ENCODE measurements at regions not wholly inside any gene's neighbourhood (a gene's known extent, or its start where the extent isn't known, plus 50 kb on each side); places are given as distances from the start of the nearest gene placed in this dataset.
A peak's percentile ranks its signal among the peaks of the same experiment; 100 is the strongest.

GRCh38 chr20:12570371-12570770, 438.4 kb upstream of the SPTLC3 start (continued):
- TF ChIP-seq CEBPB (IDR thresholded peaks at IDR 0.05; ENCODE audit: low read depth, low read length) (no peak), YY1 (IDR thresholded peaks at IDR 0.05; ENCODE audit: low read depth, low read length) (peak; percentile 93), HDAC2 (IDR thresholded peaks at IDR 0.05; ENCODE audit: borderline replicate concordance in 1 of 2, low read depth in 2 of 2, low read length in 2 of 2) (no peak), TCF12 (IDR thresholded peaks at IDR 0.05; ENCODE audit: low read depth, low read length) (no peak), E2F6 (IDR thresholded peaks at IDR 0.05) (peak; percentile 69; the same call in 1 of the 2 replicates), RAD21 (IDR thresholded peaks at IDR 0.05 in 1 of 2, conservative IDR thresholded peaks at IDR 0.05 in 1 of 2; ENCODE audit: low read depth in 2 of 2, low read length in 2 of 2) (peak; percentile 79 to 85), MAX (IDR thresholded peaks at IDR 0.05) (peak; percentile 94), POLR2A (IDR thresholded peaks at IDR 0.05; ENCODE audit: control extremely low read depth in 1 of 2, low read depth in 2 of 2, low read length in 2 of 2) (no peak), JUND (IDR thresholded peaks at IDR 0.05; ENCODE audit: low read length) (no peak), POU5F1 (IDR thresholded peaks at IDR 0.05; ENCODE audit: low read depth, low read length) (no peak), BRCA1 (IDR thresholded peaks at IDR 0.05; ENCODE audit: low read depth, low read length) (no peak), SIN3A (conservative IDR thresholded peaks at IDR 0.05 in 1 of 2, IDR thresholded peaks at IDR 0.05 in 1 of 2; ENCODE audit: low read depth in 1 of 2, low read length in 2 of 2) (no peak), MAFK (IDR thresholded peaks at IDR 0.05; ENCODE audit: low read depth, low read length) (no peak), SP1 (IDR thresholded peaks at IDR 0.05; ENCODE audit: low read depth, low read length) (no peak), RNF2 (IDR thresholded peaks at IDR 0.05; ENCODE audit: borderline replicate concordance, low read depth, low read length, missing control alignments, poor library complexity, severe bottlenecking) (no peak), CTCF (IDR thresholded peaks at IDR 0.05; ENCODE audit: control extremely low read depth in 1 of 3, insufficient read depth in 1 of 3, low read depth in 1 of 3, low read length in 3 of 3) (peak; percentile 49 to 98 (median 90)), CHD2 (IDR thresholded peaks at IDR 0.05; ENCODE audit: low read length) (no peak), KDM5A (IDR thresholded peaks at IDR 0.05; ENCODE audit: low read length) (no peak), ZNF274 (IDR thresholded peaks at IDR 0.05; ENCODE audit: borderline replicate concordance, extremely low read depth, low read length) (no peak), BCL11A (IDR thresholded peaks at IDR 0.05; ENCODE audit: low read depth in 2 of 2, low read length in 2 of 2) (no peak)

Data from H1 (cell line).